ENCODE measurements at regions not wholly inside any gene's neighbourhood (a gene's known extent, or its start where the extent isn't known, plus 50 kb on each side); places are given as distances from the start of the nearest gene placed in this dataset.

DNA sequence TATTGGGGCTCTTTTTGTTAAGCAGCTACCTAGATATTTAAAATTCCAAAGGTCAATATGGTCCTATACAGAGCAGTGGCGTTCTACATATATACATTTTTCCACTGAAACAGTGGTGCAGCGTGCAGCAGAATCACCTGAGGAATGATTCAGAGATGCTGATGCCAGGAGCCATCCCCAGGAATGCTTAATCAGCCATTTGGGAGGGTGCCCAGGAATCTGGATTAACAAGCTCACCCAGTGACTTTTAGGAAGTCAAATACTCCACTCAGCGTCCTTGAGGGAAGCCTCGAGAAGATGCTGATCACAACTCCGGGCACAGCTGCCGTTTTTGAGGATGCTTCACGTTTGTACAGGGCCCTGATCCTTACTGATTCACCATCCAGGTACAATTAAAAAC lies 82.6 kb upstream of the ARHGEF3 start:
- H3K4me2 ChIP-seq (ENCODE audit: low read length), result no peak overlapping the region
- no peak overlapping the region for H2BK120ac ChIP-seq (ENCODE audit: low read depth, low read length)
- no peak overlapping the region for H4K8ac ChIP-seq (ENCODE audit: low read depth, low read length)
- no peaks in the 10 kb centered on the region for H3K36me3 ChIP-seq (ENCODE audit: control insufficient read depth, insufficient read depth, low read length)
- no peak overlapping the region for H2BK15ac ChIP-seq (replicated peaks; ENCODE audit: low read depth)
- no peaks in the 10 kb centered on the region for H3K4me1 ChIP-seq (ENCODE audit: control insufficient read depth, low read depth, low read length)
- no peak overlapping the region for H3K56ac ChIP-seq (ENCODE audit: low read length)
- H3K23ac ChIP-seq (ENCODE audit: low read length), result no peak overlapping the region
- no peak overlapping the region for H4K5ac ChIP-seq (ENCODE audit: low read length)
- H2BK5ac ChIP-seq (ENCODE audit: low read length), result no peak overlapping the region
- H3K4ac ChIP-seq (ENCODE audit: low read depth, low read length), result no peak overlapping the region
- no peak overlapping the region for H3K27ac ChIP-seq (ENCODE audit: low read depth, low read length)
- no peaks in the 10 kb centered on the region for H3K79me1 ChIP-seq (ENCODE audit: low read length)
- no peak overlapping the region for H3K18ac ChIP-seq (ENCODE audit: low read length)
- no CpG with 5 or more reads among the region's 7 CpGs for WGBS (ENCODE audit: extremely low coverage, insufficient coverage, low lambda C conversion rate)
- H2AK5ac ChIP-seq (ENCODE audit: low read length), result no peak overlapping the region
- H3K4me3 ChIP-seq (ENCODE audit: low read length), result no peak overlapping the region
- no peaks in the 10 kb centered on the region for H3K79me2 ChIP-seq (ENCODE audit: control insufficient read depth, insufficient read depth, low read length)
- no peak for DNase-seq
- H3K27me3 ChIP-seq (ENCODE audit: insufficient read depth, low read length, poor library complexity), result no peaks in the 10 kb centered on the region
- no peak overlapping the region for H3K9ac ChIP-seq (ENCODE audit: low read length)

DNA sequence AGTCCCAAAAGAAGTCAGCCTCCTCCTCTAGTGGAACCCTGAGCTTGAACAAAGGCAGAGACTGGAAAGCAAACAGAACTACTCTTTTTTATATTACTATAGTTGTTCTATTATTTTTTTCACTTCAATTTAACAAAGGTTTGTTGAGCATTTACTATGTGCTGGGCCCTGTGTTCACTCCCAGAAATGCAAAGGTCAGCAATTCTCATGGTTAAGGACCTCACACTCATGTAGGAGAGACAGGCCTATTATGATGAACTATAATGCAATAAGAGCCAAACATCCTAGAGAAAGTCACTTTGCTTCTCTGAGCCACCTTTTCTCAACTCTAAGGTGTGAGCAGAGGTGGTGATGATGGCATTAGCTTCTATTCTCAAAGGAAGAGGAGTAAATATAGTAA lies 82.1 kb upstream of the ARHGEF3 start:
- H3K18ac ChIP-seq (ENCODE audit: low read length), result no peak overlapping the region

DNA sequence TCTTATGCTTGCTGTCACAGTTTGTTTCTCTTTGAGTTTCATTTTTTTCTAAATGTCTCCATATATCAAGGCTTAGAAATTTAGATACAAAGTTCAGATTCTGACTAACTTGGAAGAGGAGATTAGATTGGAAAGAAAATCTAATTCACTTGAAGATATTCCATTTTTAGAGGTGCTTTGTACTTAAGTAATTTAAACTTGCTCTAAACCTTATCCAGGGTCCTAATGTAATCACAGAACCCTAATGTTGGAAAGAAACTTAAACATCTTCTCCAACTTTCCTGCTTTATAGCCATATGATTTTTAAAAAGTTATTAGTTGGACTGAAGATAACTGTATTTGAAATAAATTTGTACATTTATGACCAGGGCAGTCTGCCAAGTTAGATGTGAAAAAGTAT lies 81.1 kb upstream of the ARHGEF3 start:
- Histone ChIP-seq H2BK5ac (ENCODE audit: low read length) (no peak overlapping the region), H3K27ac (ENCODE audit: low read depth, low read length) (no peak overlapping the region), H2BK15ac (replicated peaks; ENCODE audit: low read depth) (no peak overlapping the region), H2BK120ac (ENCODE audit: low read depth, low read length) (no peak overlapping the region), H3K4me1 (ENCODE audit: control insufficient read depth, low read depth, low read length) (no peaks in the 10 kb centered on the region), H3K79me2 (ENCODE audit: control insufficient read depth, insufficient read depth, low read length) (no peaks in the 10 kb centered on the region), H4K8ac (ENCODE audit: low read depth, low read length) (no peak overlapping the region), H3K79me1 (ENCODE audit: low read length) (no peaks in the 10 kb centered on the region), H3K27me3 (ENCODE audit: insufficient read depth, low read length, poor library complexity) (no peaks in the 10 kb centered on the region), H2AK5ac (ENCODE audit: low read length) (no peak overlapping the region), H3K4ac (ENCODE audit: low read depth, low read length) (no peak overlapping the region), H3K18ac (ENCODE audit: low read length) (no peak overlapping the region), H3K56ac (ENCODE audit: low read length) (no peak overlapping the region), H3K36me3 (ENCODE audit: control insufficient read depth, insufficient read depth, low read length) (no peaks in the 10 kb centered on the region), H3K4me3 (ENCODE audit: low read length) (no peak overlapping the region), H3K4me2 (ENCODE audit: low read length) (no peak overlapping the region), H3K9ac (ENCODE audit: low read length) (no peak overlapping the region), H3K23ac (ENCODE audit: low read length) (no peak overlapping the region), H4K5ac (ENCODE audit: low read length) (no peak overlapping the region)
- no peak for DNase-seq

More for the DNA sequence above, 82.1 kb upstream of the ARHGEF3 start:
- Histone ChIP-seq H2AK5ac (ENCODE audit: low read length) (no peak overlapping the region), H3K36me3 (ENCODE audit: control insufficient read depth, insufficient read depth, low read length) (no peaks in the 10 kb centered on the region), H2BK120ac (ENCODE audit: low read depth, low read length) (no peak overlapping the region), H3K79me1 (ENCODE audit: low read length) (no peaks in the 10 kb centered on the region), H3K4me2 (ENCODE audit: low read length) (no peak overlapping the region), H3K27me3 (ENCODE audit: insufficient read depth, low read length, poor library complexity) (no peaks in the 10 kb centered on the region), H3K56ac (ENCODE audit: low read length) (no peak overlapping the region), H3K23ac (ENCODE audit: low read length) (no peak overlapping the region), H4K8ac (ENCODE audit: low read depth, low read length) (no peak overlapping the region), H2BK15ac (replicated peaks; ENCODE audit: low read depth) (no peak overlapping the region), H3K4me3 (ENCODE audit: low read length) (no peak overlapping the region), H3K27ac (ENCODE audit: low read depth, low read length) (no peak overlapping the region), H3K4me1 (ENCODE audit: control insufficient read depth, low read depth, low read length) (no peaks in the 10 kb centered on the region), H3K79me2 (ENCODE audit: control insufficient read depth, insufficient read depth, low read length) (no peaks in the 10 kb centered on the region), H2BK5ac (ENCODE audit: low read length) (no peak overlapping the region), H4K5ac (ENCODE audit: low read length) (no peak overlapping the region), H3K9ac (ENCODE audit: low read length) (no peak overlapping the region), H3K4ac (ENCODE audit: low read depth, low read length) (no peak overlapping the region)
- no peak for DNase-seq

DNA sequence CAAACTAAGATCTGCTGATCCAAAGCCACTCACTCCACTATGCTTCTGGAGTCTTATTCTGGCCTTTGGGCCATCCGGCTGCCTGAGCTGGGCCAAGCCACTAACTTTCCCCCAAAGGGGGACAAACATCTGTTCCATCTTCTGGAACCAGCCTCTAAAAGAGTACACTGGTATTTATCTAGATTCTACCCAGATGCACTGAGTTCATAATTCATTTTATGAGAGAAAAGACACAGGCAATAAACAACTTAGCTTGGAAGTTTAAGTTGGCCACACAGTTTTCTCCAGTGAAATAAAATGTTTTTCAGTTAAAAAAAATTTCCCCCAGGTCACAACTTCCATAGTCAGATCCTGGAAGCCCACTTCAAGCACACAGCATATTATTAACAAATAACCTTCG lies 80.1 kb upstream of the ARHGEF3 start:
- H3K36me3 ChIP-seq (ENCODE audit: control insufficient read depth, insufficient read depth, low read length), result no peaks in the 10 kb centered on the region
- H4K8ac ChIP-seq (ENCODE audit: low read depth, low read length), result no peak overlapping the region
- H2BK120ac ChIP-seq (ENCODE audit: low read depth, low read length), result no peak overlapping the region
- no peak overlapping the region for H3K23ac ChIP-seq (ENCODE audit: low read length)
- H3K4me3 ChIP-seq (ENCODE audit: low read length), result no peak overlapping the region
- H3K4me2 ChIP-seq (ENCODE audit: low read length), result no peak overlapping the region
- no peaks in the 10 kb centered on the region for H3K4me1 ChIP-seq (ENCODE audit: control insufficient read depth, low read depth, low read length)
- H3K4ac ChIP-seq (ENCODE audit: low read depth, low read length), result no peak overlapping the region
- no peak for DNase-seq
- H3K79me1 ChIP-seq (ENCODE audit: low read length), result no peaks in the 10 kb centered on the region
- no peak overlapping the region for H2AK5ac ChIP-seq (ENCODE audit: low read length)
- no peaks in the 10 kb centered on the region for H3K27me3 ChIP-seq (ENCODE audit: insufficient read depth, low read length, poor library complexity)
- H4K5ac ChIP-seq (ENCODE audit: low read length), result no peak overlapping the region
- H3K27ac ChIP-seq (ENCODE audit: low read depth, low read length), result no peak overlapping the region
- H2BK15ac ChIP-seq (replicated peaks; ENCODE audit: low read depth), result no peak overlapping the region
- H3K79me2 ChIP-seq (ENCODE audit: control insufficient read depth, insufficient read depth, low read length), result no peaks in the 10 kb centered on the region
- no peak overlapping the region for H3K56ac ChIP-seq (ENCODE audit: low read length)
- WGBS (ENCODE audit: extremely low coverage, insufficient coverage, low lambda C conversion rate), result no CpG with 5 or more reads among the region's 2 CpGs
- H3K9ac ChIP-seq (ENCODE audit: low read length), result no peak overlapping the region
- H3K18ac ChIP-seq (ENCODE audit: low read length), result no peak overlapping the region
- no peak overlapping the region for H2BK5ac ChIP-seq (ENCODE audit: low read length)

DNA sequence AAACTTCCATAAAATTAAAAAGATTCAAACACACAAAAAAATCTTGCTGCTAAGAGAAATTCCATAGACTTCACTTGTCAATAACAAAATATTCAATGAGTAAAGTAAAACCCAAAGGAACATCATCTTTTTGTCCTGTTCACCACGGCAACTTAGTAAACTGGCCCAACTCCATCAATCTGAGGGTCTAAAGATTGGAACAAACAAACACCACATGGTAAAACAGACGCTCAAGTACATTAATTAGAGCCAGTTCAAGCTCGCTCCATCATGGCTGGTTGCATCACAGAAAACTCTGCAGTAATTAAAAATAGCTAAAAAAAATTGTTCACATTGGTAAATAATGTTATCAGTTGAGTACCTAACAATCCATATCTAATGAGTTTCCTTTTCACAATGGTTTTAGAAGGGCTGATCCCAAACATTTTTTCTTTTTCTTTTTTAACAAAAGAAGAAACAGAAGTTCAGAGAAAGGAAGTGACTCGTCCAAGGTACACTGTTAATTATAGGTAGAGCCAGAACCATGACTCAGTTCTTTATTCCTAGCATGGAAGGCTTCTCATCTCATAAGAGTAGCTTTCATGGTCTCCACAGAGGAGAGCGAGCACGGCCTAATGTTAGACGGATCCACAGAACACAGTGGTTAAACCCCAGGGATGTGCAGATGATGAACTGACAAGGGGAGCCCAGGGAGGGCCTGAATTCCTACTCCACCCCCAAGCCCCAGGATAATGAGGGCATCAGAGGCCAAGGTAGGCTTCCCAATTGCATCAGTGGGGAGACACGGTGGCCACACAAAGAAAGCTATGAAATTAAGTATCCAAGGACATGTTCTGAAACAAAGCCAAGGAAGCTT lies 79.2 kb upstream of the ARHGEF3 start:
- H3K79me2 ChIP-seq (ENCODE audit: control insufficient read depth, insufficient read depth, low read length), result no peaks in the 10 kb centered on the region
- H2BK120ac ChIP-seq (ENCODE audit: low read depth, low read length), result no peak overlapping the region
- H4K8ac ChIP-seq (ENCODE audit: low read depth, low read length), result no peak overlapping the region
- H3K4me2 ChIP-seq (ENCODE audit: low read length), result no peak overlapping the region
- H3K4me1 ChIP-seq (ENCODE audit: control insufficient read depth, low read depth, low read length), result no peaks in the 10 kb centered on the region
- no peaks in the 10 kb centered on the region for H3K79me1 ChIP-seq (ENCODE audit: low read length)
- no peak overlapping the region for H3K23ac ChIP-seq (ENCODE audit: low read length)
- no peak overlapping the region for H3K27ac ChIP-seq (ENCODE audit: low read depth, low read length)
- H3K4ac ChIP-seq (ENCODE audit: low read depth, low read length), result no peak overlapping the region
- no peaks in the 10 kb centered on the region for H3K27me3 ChIP-seq (ENCODE audit: insufficient read depth, low read length, poor library complexity)
- no peaks in the 10 kb centered on the region for H3K36me3 ChIP-seq (ENCODE audit: control insufficient read depth, insufficient read depth, low read length)
- WGBS (ENCODE audit: extremely low coverage, insufficient coverage, low lambda C conversion rate), result no CpG with 5 or more reads among the region's 8 CpGs
- DNase-seq, result no peak
- no peak overlapping the region for H3K56ac ChIP-seq (ENCODE audit: low read length)
- no peak overlapping the region for H2BK15ac ChIP-seq (replicated peaks; ENCODE audit: low read depth)
- H2BK5ac ChIP-seq (ENCODE audit: low read length), result no peak overlapping the region
- H3K4me3 ChIP-seq (ENCODE audit: low read length), result no peak overlapping the region
- H2AK5ac ChIP-seq (ENCODE audit: low read length), result no peak overlapping the region
- H3K9ac ChIP-seq (ENCODE audit: low read length), result no peak overlapping the region
- no peak overlapping the region for H4K5ac ChIP-seq (ENCODE audit: low read length)
- no peak overlapping the region for H3K18ac ChIP-seq (ENCODE audit: low read length)
